HCT116 (cell line): ENCODE measurements at regions not wholly inside any gene's neighbourhood (a gene's known extent, or its start where the extent isn't known, plus 50 kb on each side); places are given as distances from the start of the nearest gene placed in this dataset.

Experiments
- ATAC-seq: fragments of 200-7000 bp; cut with Tn5 transposase; 2 replicates; pipeline ENCODE4 v1.9.1; 2020; ENCODE audit warnings: mild to moderate bottlenecking, moderate library complexity
- BruUV-seq: library from RNA; stranded (reverse); fragments of 400-500 nt; replicated peaks from 2 replicates; lab custom pipeline; 2021; lab: Mats Ljungman, UMichigan
- CTCF ChIA-PET: fragments of 300-600 bp; sonication (Branson Sonifier 250); formaldehyde crosslinking; loops from one replicate; lab custom pipeline; 2021; ENCODE audit warnings: antibody characterized with exemption; lab: Charles Lee
- POLR2A ChIA-PET: fragments of 300-600, 350-600 bp; sonication (Branson Sonifier 250); formaldehyde crosslinking; loops from one replicate; lab custom pipeline; 2021; ENCODE audit warnings: antibody characterized with exemption; lab: Charles Lee
- RAD21 ChIA-PET, 2 experiments: fragments of 300-600 bp; sonication (Branson Sonifier 250); formaldehyde crosslinking; loops; one replicate each; lab custom pipeline; 2023; ENCODE audit warnings: low total read pairs in 2 of 2; ENCODE audit not compliant: uncharacterized antibody in 2 of 2, unreplicated experiment in 2 of 2, low non-redundant PET in 1 of 2; lab: Charles Lee
- DNase-seq: peaks from one replicate; pipeline ENCODE4 v3.0.0-alpha.2; 2010; ENCODE audit warnings: low read depth, low spot score
- H2AFZ ChIP-seq: fragments of 200-600 bp; shearing (Covaris generic), sonication (generic); 2 replicates; pipeline ENCODE4 v1.6.1; 2017; ENCODE audit warnings: low read depth, mixed run types, mixed read lengths, antibody characterized with exemption, low read length; ENCODE audit not compliant: poor library complexity, severe bottlenecking
- H3K27ac ChIP-seq: 2 replicates; pipeline ENCODE4 v1.5.1; 2012; ENCODE audit warnings: low read depth, low read length
- H3K27me3 ChIP-seq: fragments of 200-600 bp; sonication (generic); 2 replicates; pipeline ENCODE4 v1.6.1; 2016; ENCODE audit warnings: mixed run types, low read length, mixed read lengths; ENCODE audit not compliant: insufficient read depth
- H3K36me3 ChIP-seq, 2 experiments: fragments of 200-500 bp in 1 of 2; fragments of 200-600 bp in 1 of 2; sonication (Bioruptor generic) in 1 of 2; sonication (generic) in 1 of 2; 2 replicates each; pipeline versions ENCODE4 v1.5.1 to v1.6.1; 2014 to 2016; ENCODE audit warnings: low read length in 2 of 2, inconsistent platforms in 1 of 2, mixed read lengths in 1 of 2, mixed run types in 1 of 2; ENCODE audit not compliant: insufficient read depth in 2 of 2, control insufficient read depth in 1 of 2
- H3K4me1 ChIP-seq, 2 experiments: fragments of 200-600 bp in 1 of 2; sonication (generic) in 1 of 2; 2 replicates each; pipeline versions ENCODE4 v1.5.1 to v1.6.1; 2012 to 2017; ENCODE audit warnings: low read length in 2 of 2, inconsistent platforms in 1 of 2, mild to moderate bottlenecking in 1 of 2, mixed read lengths in 1 of 2, mixed run types in 1 of 2, moderate library complexity in 1 of 2; ENCODE audit not compliant: insufficient read depth in 2 of 2, control insufficient read depth in 1 of 2
- H3K4me2 ChIP-seq: fragments of 200-600 bp; sonication (generic); 2 replicates; pipeline ENCODE4 v1.6.1; 2017; ENCODE audit warnings: mixed run types, low read length, mixed read lengths
- H3K4me3 ChIP-seq, 2 experiments: fragments of 200-600 bp in 1 of 2; sonication (generic) in 1 of 2; replicated peaks in 1 of 2; 2 replicates each; pipeline ENCODE4 v1.5.1; 2011 to 2016; ENCODE audit warnings: low read length in 2 of 2, control low read depth in 1 of 2, low read depth in 1 of 2, mild to moderate bottlenecking in 1 of 2, mixed read lengths in 1 of 2, mixed run types in 1 of 2
- H3K79me2 ChIP-seq: fragments of 200-600 bp; sonication (generic); 2 replicates; pipeline ENCODE4 v1.6.1; 2017; ENCODE audit warnings: mild to moderate bottlenecking, mixed run types, low read length, moderate library complexity, mixed read lengths; ENCODE audit not compliant: insufficient read depth
- H3K9ac ChIP-seq: fragments of 200-600 bp; sonication (generic); 2 replicates; pipeline ENCODE4 v1.6.1; 2016; ENCODE audit warnings: low read length, mixed read lengths
- H3K9me2 ChIP-seq: fragments of 200-600 bp; sonication (generic), shearing (Covaris generic); 2 replicates; pipeline ENCODE4 v1.6.1; 2017; ENCODE audit warnings: mixed run types, mild to moderate bottlenecking, moderate library complexity; ENCODE audit not compliant: insufficient read depth
- H3K9me3 ChIP-seq, 2 experiments: fragments of 200-500 bp in 1 of 2; fragments of 200-600 bp in 1 of 2; sonication (Bioruptor generic) in 1 of 2; sonication (generic) in 1 of 2; 2 replicates each; pipeline ENCODE4 v1.6.1; 2014 to 2017; ENCODE audit warnings: low read length in 2 of 2, mixed read lengths in 2 of 2, inconsistent platforms in 1 of 2, low read depth in 1 of 2, mild to moderate bottlenecking in 1 of 2, mixed run types in 1 of 2, moderate library complexity in 1 of 2; ENCODE audit not compliant: control insufficient read depth in 1 of 2, insufficient read depth in 1 of 2
- H4K20me1 ChIP-seq: fragments of 200-600 bp; sonication (generic), shearing (Covaris generic); 2 replicates; pipeline ENCODE4 v1.6.1; 2017; ENCODE audit warnings: mixed run types, mild to moderate bottlenecking, moderate library complexity; ENCODE audit not compliant: insufficient read depth
- ATF3 ChIP-seq: IDR thresholded peaks from 2 replicates; pipeline ENCODE4 v1.6.1; 2012
- CBX3 ChIP-seq: IDR thresholded peaks from 2 replicates; pipeline ENCODE4 v1.6.1; 2012; ENCODE audit warnings: low read depth
- CTCF ChIP-seq, 3 experiments: fragments of 200-600 bp in 1 of 3; sonication (generic) in 1 of 3; IDR thresholded peaks in 2 of 3; conservative IDR thresholded peaks in 1 of 3; 2 replicates each; pipeline ENCODE4 v1.5.1; 2012 to 2017; ENCODE audit warnings: low read depth in 2 of 3, low read length in 2 of 3, antibody characterized with exemption in 1 of 3, borderline replicate concordance in 1 of 3, control low read depth in 1 of 3, mild to moderate bottlenecking in 1 of 3, mixed read lengths in 1 of 3, mixed run types in 1 of 3, moderate library complexity in 1 of 3; ENCODE audit not compliant: insufficient read depth in 1 of 3
- EGR1 ChIP-seq: IDR thresholded peaks from 2 replicates; pipeline ENCODE4 v1.6.1; 2012; ENCODE audit warnings: low read depth
- ELF1 ChIP-seq: IDR thresholded peaks from 2 replicates; pipeline ENCODE4 v1.6.1; 2012; ENCODE audit warnings: low read depth, borderline replicate concordance
- EZH2phosphoT487 ChIP-seq: fragments of 200-600 bp; IDR thresholded peaks from 2 replicates; pipeline ENCODE4 v1.6.1; 2018; ENCODE audit warnings: antibody characterized with exemption, borderline replicate concordance
- FOSL1 ChIP-seq: IDR thresholded peaks from 2 replicates; pipeline ENCODE4 v1.6.1; 2012; ENCODE audit warnings: low read depth
- POLR2A ChIP-seq: IDR thresholded peaks from 2 replicates; pipeline ENCODE4 v1.7.0; 2011; ENCODE audit warnings: borderline replicate concordance; ENCODE audit not compliant: insufficient read depth, insufficient read length; ENCODE audit errors: extremely low read depth
- POLR2AphosphoS5 ChIP-seq: IDR thresholded peaks from 2 replicates; pipeline ENCODE4 v1.6.1; 2011; ENCODE audit warnings: mild to moderate bottlenecking, low read depth, low read length, moderate library complexity
- RAD21 ChIP-seq: IDR thresholded peaks from 2 replicates; pipeline ENCODE4 v1.6.1; 2012; ENCODE audit warnings: low read depth, mild to moderate bottlenecking
- SP1 ChIP-seq: IDR thresholded peaks from 2 replicates; pipeline ENCODE4 v1.6.1; 2012; ENCODE audit warnings: low read depth
- SRF ChIP-seq: IDR thresholded peaks from 2 replicates; pipeline ENCODE4 v1.6.1; 2012; ENCODE audit warnings: low read depth
- YY1 ChIP-seq: IDR thresholded peaks from 2 replicates; pipeline ENCODE4 v1.6.1; 2011; ENCODE audit warnings: low read length, low read depth, moderate library complexity, mild to moderate bottlenecking; ENCODE audit not compliant: insufficient replicate concordance; ENCODE audit errors: extremely low read depth
- ZNF274 ChIP-seq: fragments of 200-500 bp; sonication (Bioruptor generic); IDR thresholded peaks from 2 replicates; pipeline ENCODE4 v1.6.1; 2014; ENCODE audit warnings: mild to moderate bottlenecking, low read depth, low read length, inconsistent platforms
- intact Hi-C: fragments of 100-400 bp; cut with micrococcal nuclease; formaldehyde crosslinking; loops from 2 replicates; pipeline ENCODE4 v1.10.0; 2022

GRCh38 chr3:144200004-144200403 is 228.4 kb downstream of the DIPK2A start:
- Histone ChIP-seq H4K20me1 (no peaks in the 10 kb centered on the region), H2AFZ (no peak overlapping the region), H3K4me3 (no peak overlapping the region), H3K27me3 (no peaks in the 10 kb centered on the region), H3K4me2 (no peak overlapping the region), H3K9ac (no peak overlapping the region), H3K4me1 (no peaks in the 10 kb centered on the region), H3K79me2 (no peaks in the 10 kb centered on the region), H3K27ac (no peak overlapping the region), H3K9me2 (no peaks in the 10 kb centered on the region), H3K9me3 (no peaks in the 10 kb centered on the region), H3K36me3 (no peaks in the 10 kb centered on the region)
- ChIA-PET POLR2A (no interaction called here), RAD21 (no interaction called here), CTCF (no interaction called here)
- intact Hi-C loops, result no loop called here
- DNase-seq, result no peak
- no TSS peak for BruUV-seq
- no peak for TF ChIP-seq EZH2phosphoT487
- no peak for TF ChIP-seq FOSL1
- TF ChIP-seq SRF, result no peak
- no peak for TF ChIP-seq CTCF (IDR thresholded peaks at IDR 0.05 in 2 of 3, conservative IDR thresholded peaks at IDR 0.05 in 1 of 3; ENCODE audit: borderline replicate concordance in 1 of 3, insufficient read depth in 1 of 3, low read depth in 2 of 3, low read length in 2 of 3)
- TF ChIP-seq ZNF274, result no peak
- no peak for ATAC-seq

- H3K79me2 ChIP-seq, result no peaks in the 10 kb centered on the region
- H3K4me1 ChIP-seq, result no peaks in the 10 kb centered on the region
- ATAC-seq, result no peak
- ChIA-PET RAD21 (no interaction called here), CTCF (no interaction called here), POLR2A (no interaction called here)
- H4K20me1 ChIP-seq, result no peaks in the 10 kb centered on the region
- intact Hi-C loops, result no loop called here
- no peak overlapping the region for H3K4me2 ChIP-seq
- no peaks in the 10 kb centered on the region for H3K9me3 ChIP-seq
- DNase-seq, result no peak
- H3K27ac ChIP-seq, result no peak overlapping the region
- no peaks in the 10 kb centered on the region for H3K36me3 ChIP-seq
- H2AFZ ChIP-seq, result no peak overlapping the region
- H3K9me2 ChIP-seq, result no peaks in the 10 kb centered on the region
- no peak overlapping the region for H3K4me3 ChIP-seq
- H3K27me3 ChIP-seq, result no peaks in the 10 kb centered on the region
- H3K9ac ChIP-seq, result no peak overlapping the region
- BruUV-seq, result no TSS peak
- TF ChIP-seq SP1 (no peak), ATF3 (no peak), RAD21 (no peak), CTCF (IDR thresholded peaks at IDR 0.05 in 2 of 3, conservative IDR thresholded peaks at IDR 0.05 in 1 of 3; ENCODE audit: borderline replicate concordance in 1 of 3, insufficient read depth in 1 of 3, low read depth in 2 of 3, low read length in 2 of 3) (no peak), ELF1 (no peak), FOSL1 (no peak), POLR2A (no peak), EZH2phosphoT487 (no peak), EGR1 (no peak), POLR2AphosphoS5 (no peak), CBX3 (no peak), ZNF274 (no peak), YY1 (no peak), SRF (no peak)
These were observed 228.8 kb downstream of the DIPK2A start for GRCh38 chr3:144200466-144200865.
